ENCODE measurements at regions not wholly inside any gene's neighbourhood (a gene's known extent, or its start where the extent isn't known, plus 50 kb on each side); places are given as distances from the start of the nearest gene placed in this dataset.

DNA sequence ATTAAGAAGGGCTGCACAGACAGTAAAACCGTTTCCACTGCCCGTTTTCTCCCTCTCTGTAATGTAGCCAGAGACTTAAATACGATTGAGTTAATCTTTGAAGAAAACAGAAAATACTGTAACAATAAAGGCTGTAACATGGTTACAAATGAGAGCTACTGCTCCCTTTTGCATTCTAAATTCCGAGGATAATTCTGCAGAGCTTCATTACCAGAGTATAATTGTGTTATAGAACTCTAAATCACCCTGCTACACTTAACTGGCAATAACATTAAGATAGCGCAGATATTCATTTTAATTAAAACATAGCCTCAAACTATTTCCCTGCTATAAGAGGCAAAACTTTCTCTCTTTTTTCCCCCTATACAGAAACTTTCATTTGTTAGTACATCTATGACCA lies 283.7 kb upstream of the BRINP1 start:
- DNase-seq (ENCODE audit: low read depth in 2 of 2): no peak

DNA sequence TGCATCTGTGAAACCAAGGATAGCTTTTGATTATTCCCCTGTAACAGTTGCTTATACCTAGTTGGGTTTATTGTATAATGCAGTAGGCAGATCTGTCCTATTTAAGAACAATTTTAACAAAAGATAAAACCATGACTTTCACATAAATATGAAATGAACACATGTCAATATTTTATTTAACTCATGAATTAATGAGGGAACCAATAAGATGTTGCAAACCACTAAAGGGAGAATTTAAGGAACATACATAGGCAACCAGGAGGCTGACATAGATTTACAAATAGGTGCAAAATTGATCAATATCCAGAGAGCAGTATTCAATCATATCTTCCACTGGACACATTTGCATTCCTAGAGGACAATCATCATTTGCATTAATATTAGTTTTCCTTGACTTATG lies 280.0 kb upstream of the BRINP1 start:
- DNase-seq (ENCODE audit: low read depth in 2 of 2): no peak

DNA sequence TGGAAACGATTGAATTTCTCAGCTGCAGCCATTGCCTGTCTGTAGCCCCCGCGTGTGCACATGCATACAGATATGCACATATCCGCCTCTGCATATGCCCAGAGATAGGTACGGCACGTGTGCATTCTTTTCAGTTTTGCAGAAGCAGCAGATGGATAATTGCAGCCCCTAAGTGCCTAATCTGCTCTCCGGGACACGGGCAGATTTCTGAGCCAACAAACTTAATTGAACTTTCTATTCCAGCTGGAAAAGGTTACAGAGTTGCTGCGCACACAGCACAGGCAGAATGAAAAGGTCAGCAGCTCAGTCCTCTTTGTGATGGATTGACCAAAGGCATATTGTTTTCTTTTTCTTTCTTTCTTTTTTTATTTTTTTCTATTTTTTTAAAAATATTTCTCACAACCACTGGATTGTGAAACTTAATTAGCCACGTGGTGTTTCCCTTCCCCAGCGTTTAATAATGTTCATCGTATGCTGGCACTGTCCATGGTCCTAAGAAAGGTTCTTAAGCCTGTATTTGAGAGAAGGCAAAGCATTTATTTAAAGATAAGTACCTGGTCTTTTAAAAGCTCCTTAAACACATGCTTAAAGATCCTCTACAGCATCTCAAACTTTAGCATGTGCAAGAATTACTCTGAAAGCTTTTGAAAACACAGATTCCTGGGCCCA lies 270.2 kb upstream of the BRINP1 start:
- DNase-seq (ENCODE audit: low read depth in 2 of 2): peak in 1 of 2 donors; percentile 3

DNA sequence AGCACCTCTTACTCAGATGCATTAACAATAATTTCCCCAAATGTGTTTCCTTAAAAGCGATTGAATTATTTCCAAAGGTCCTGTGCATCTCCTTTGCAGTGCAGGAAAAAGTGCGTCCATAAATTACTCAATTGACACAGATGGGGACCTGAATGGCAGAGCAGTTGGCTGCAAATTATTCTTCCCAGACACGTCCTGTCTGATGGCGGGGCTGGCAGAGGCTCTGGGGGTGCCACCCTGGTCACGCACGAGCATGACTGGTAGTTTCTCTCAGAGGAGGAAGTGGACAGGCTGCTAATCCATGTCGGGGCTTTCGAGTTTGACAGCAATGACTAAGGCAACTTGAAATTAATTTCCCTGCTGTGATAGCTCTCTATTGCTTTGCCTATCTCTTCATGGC lies 264.8 kb upstream of the BRINP1 start:
- no peak for DNase-seq (ENCODE audit: low read depth in 2 of 2)

DNA sequence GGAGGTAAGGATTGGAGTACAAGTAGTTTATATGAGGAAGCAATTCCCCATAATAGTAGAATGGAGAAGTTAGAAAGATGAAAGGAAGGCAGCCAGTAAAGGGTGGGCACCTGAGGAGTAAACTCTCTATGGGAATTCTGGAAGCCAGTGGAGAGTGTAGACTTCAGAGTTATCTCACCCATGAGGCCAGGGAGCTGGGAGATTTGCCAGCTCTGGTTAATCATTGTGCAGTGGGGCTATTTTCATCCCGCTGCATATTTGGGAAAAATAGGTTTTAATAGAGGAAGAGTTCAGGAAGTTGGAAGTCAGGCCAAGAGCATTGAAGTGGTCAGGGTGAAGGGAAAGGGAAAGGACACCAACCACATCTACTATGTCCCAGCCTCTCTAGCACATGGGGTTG lies 242.3 kb upstream of the BRINP1 start:
- no peak for DNase-seq (ENCODE audit: low read depth in 2 of 2)

DNA sequence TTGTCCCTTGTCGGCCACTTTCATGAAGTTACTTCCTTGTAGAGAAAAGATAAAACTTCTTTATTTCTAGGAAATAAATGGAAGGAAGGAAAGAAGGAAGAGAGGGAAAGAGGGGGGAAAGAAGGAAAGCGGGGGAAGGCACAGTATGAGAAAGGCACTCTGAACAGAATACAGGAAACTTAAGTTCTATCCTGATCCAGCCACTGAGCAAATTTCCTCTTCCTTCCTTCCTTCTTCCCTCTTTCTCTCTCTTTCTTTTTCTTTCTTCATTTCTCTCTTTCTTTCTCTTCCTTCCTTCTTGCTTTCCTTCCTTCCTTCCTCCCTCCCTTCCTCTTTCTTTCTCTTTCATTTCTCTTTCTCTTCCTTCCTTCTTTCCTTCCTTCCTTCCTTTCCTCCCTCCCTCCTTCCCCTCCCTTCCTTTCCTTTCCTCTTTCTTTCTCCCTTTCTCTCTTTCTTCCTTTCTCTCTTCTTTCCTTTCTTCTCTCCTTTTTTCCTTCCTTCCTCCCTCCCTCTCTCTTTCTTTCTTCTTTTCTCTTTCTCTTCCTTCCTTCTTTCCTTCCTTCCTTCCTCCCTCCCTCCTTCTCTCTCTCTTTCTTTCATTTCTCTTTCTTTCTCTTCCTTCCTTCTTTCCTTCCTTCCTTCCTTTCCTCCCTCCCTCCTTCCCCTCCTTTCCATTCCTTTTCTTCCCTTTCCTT lies 240.2 kb upstream of the BRINP1 start:
- no peak for DNase-seq (ENCODE audit: low read depth in 2 of 2)

DNA sequence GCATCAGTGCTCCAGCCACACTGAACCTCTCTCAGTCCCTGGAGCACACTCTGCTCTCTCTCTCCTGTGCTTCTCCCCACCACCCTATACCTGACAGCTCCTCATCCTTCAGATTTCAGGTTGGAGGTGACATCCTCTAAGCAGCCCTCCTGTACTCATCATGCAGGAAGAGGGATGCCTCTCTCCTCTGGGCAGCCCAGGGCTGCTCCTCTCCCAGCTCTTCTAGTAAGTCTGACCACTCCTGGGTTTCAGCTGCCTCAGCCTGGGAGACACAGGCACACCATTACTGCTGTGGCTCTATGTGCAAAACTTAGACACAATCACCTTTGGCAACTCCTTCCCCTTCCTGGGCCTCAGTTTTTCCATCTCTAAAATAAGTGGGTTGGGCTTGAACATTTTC lies 232.4 kb upstream of the BRINP1 start:
- no peak for DNase-seq (ENCODE audit: low read depth in 2 of 2)

DNA sequence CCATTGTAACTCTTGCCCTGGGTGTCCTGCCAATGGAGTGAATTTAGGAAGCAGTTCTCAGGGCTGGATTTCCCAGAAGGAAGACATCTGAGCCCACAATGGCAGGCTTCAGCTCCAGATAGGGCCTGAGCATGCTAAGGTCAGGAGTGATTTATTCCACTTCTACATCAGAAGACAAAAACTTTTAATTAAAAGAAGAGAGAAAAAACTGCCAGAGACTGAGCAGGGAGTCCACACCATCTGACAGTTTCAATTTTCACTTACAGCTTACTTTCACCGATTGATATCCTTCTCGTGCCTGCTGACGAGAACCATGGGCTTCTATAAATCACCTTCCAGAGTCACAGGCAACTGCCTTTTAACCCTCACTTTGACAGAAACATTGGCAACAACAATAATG lies 228.3 kb upstream of the BRINP1 start:
- DNase-seq (ENCODE audit: low read depth in 2 of 2): no peak

DNA sequence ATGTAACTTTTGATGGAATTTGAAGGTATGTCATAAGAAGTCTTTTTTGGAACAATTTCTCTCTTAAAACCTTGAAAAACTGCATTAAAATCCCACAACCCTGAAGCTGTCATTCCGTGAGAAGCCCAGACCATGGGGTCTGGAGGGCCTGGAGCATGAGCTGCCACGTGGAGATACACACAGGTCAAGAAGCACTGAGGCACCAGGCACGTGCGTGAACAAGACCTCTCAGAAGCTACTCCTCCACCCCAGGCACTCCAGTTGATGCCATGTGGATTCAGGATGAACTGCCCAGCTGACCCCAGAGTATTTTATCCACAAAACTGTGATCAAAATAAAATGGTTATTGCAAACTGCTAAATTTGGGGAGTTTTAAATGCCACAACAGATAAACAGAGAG lies 227.5 kb upstream of the BRINP1 start:
- DNase-seq (ENCODE audit: low read depth in 2 of 2): no peak

DNA sequence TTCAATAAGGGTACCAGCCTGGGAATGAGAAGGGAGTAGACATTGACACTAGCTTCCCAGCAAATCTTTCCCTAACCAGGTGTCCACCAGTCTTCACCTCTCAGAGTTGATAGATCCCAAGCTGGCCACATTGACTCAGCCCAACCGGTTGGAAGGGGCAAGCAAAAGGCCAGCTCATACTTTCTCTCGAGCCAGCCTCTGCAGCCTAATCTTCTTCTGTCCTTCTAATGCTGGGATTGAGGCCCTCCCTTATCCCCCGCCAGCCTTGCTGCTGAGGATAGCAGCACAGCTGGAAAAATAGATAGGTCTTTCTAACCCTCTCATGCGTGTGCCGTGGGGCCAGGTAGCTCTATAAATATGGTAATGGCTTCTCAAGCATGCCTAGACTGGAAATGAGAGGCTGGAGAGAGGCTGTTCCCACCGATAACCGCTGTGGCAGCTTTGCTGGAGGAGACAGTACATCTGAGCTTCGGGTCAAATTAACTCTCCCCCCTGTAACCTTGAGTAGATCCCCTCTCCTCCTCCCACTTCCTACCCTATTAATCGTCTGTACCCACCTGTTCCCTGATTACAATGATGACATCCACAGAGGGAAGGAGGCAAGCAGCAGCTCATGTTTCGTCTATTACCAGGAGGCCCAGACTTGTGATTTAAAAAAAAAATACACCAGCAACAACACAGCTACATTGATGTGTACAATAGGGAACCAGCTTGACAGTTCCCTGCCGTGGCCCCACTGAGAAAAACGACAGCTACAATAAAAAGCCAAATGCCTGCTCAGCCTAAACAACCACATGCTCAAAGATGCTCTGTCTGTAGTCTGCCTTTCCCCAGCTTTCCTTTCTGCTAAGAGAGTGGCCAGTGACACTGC lies 219.9 kb upstream of the BRINP1 start:
- no peak for DNase-seq (ENCODE audit: low read depth in 2 of 2)

DNA sequence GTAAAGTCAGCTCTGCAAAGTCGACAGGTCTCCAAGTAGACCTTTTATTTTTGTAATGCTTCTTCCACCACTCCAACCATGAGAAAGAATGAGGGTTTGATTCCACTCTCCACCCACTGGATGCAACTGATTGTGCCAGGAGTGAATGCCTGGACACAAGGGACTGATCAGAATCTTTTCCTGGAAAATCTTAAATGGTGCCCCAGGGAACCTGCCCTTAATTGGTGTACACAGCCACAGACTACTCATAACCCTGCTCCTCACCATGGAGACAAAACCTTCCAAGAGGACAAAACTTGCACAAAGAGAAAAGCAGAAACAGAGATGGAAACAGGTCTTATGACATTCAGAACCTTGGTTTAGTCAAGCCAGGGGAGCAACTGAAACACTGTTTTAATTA lies 208.6 kb upstream of the BRINP1 start:
- no peak for DNase-seq (ENCODE audit: low read depth in 2 of 2)

DNA sequence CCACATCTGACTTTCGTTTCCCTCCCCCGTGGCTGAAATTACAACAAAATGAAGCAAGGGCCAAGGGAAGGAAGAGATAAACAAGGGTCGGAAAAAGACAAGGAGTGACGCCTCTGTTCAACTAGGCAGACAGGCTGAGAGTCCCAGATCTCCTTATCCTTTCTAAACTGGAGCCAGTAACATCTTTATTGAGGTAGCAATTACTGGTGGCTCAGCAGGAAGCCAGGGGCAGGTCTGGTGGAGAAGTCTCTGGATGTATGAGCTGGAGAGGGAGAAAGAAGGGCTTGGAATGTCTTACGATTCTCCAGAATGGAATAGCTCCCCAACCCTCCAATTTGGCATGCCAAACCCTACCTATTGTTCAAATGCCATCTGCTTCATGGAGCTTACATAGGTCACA lies 190.8 kb upstream of the BRINP1 start:
- DNase-seq (ENCODE audit: low read depth in 2 of 2): no peak

DNA sequence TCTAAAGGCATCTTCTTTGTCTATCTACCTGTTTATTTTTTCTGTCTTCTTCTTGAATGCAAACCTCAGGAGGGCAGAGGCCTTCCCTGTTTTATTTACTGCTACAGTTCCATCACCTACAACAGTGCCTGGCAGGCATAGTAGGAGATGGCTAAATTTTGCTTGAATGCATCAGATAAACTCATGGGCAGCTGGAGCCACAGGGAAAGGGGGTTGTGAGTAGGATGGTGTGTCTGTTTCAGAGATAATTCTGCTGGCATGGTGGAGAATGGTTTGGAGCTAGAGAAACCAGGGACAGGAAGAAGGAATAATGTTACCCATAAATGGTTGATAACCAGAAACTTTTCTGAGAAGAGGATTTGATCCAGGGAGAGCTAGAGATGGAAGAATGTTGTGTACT lies 189.8 kb upstream of the BRINP1 start:
- no peak for DNase-seq (ENCODE audit: low read depth in 2 of 2)

DNA sequence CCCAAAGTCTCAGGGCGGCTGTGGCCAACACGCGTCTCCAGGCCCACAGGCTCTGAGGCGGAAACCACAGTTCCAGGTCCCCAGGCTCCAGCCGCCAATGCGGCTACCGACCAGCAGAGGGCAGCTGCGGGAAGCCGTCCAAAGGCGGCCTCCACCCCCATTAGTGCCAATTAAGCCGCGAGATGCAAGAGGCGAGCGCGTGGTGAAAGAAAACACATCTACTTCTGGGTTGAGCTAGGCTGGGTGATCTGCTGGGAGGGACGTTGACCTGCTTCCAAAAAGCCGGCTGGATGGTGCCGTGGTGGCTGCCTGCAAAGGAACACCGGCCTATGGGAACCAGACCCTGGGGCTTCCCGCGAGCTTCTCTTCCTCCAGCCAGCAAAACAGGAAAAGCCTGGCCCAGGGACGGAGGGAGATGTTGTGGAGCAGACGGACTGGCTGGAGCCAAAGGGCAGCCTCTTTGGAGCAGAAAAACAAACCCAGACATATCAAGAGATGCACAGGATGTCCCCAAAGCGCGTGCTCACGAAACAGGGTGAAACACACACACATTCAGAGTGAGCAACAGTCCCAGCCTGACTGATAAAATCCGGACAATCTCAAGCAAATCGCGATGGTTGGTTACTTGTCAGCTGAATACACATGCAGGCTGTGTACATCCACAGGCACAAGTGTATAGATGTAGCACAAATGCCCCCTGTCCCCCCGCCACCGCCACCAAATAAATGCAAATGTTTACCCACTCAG lies 187.1 kb upstream of the BRINP1 start:
- DNase-seq (ENCODE audit: low read depth in 2 of 2): peak; percentile 82 to 90

DNA sequence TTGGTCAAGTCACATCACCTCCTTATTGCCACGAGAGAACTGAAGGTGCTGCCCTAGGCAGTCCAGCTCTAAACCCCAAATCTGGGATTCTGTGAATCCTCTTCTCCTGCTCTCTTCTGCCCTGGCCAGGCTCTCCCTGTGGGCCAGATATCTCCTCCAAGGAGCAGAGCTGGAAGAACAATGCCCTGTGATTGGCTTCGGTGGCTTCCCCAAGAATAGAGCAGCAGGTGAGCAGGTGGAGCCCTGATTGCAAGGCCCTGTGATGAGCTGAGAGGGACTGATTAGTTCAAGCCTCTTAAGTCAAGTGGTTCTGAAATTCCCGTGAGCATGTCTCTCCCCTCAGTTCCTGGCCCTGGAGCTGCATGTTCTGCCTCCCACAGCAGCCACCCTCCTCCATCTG lies 175.3 kb upstream of the BRINP1 start:
- no peak for DNase-seq (ENCODE audit: low read depth in 2 of 2)

DNA sequence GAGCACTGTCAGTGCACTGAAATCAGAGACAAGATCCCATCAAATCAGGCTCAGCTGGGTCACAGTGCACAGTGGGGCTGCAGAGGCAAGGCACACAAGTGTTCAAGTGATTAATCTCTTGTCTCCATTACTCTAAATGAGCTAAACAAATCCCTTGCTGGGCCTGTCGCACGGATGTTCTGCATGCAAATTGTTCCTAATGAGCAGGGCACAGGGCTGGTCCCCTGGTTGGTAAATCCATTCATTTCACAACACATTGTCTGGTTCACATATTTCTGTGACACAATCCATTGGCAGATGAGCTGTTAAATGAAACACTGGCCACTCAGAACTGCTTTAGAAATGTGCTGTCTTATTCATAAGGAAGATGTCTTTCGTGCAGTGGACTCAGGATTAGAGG lies 167.9 kb upstream of the BRINP1 start:
- no peak for DNase-seq (ENCODE audit: low read depth in 2 of 2)

DNA sequence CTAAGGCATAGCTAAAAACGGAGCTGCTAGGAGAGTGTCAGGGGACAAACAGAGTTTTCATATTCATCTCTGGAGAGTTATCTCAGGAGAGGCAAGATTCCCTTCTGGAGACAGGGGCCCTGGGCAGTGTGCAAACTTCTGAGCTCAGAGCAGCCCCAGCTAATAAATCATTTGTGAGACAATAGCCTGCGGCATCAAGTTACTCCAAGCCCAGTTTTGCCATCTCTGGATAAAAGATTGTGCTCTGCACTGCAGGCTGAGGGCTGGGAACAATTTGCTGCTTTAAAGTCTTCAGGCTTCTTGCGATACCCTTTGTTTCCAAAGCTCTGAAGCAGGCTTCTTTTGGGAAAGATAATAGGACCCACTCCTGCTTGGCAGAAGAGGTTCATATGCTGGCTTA lies 164.3 kb upstream of the BRINP1 start:
- no peak for DNase-seq (ENCODE audit: low read depth in 2 of 2)

DNA sequence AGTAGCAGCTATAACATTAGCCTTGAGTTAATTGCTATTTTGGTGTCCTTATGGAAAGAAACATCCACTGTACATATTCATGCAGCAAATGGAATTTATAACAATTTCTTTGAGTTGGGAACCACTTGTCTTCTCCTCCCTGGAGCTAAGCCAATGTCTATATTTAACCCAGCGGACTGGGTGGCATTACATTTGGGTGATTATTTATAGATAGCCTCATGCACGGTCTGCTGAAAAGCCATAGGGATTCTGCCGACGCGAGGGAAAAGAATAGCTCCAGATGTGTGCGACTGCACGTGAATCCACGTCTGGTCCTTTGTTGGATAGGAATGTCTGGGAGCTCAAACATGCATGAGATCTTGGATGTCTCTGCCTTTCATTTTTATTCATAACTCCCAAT lies 157.5 kb upstream of the BRINP1 start:
- no peak for DNase-seq (ENCODE audit: low read depth in 2 of 2)

DNA sequence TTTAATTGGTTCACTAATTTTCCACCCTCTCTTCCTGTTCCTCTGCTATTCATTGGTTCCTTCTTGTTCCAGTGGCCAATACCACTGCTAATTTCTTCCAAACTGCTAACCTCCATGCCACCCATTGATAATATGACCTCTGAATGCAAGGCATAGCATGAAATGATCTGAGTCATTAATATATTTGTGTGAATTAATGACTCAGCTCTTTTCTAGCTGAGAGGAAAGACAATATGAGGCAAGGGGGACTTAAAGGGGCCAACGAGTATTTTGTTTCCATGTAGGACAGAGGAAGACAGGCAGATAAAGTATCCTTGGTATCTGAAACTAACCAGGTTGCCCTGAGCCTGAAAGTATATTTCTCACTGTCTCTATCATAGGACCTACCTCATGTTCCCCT lies 154.3 kb upstream of the BRINP1 start:
- DNase-seq (ENCODE audit: low read depth in 2 of 2): no peak

DNA sequence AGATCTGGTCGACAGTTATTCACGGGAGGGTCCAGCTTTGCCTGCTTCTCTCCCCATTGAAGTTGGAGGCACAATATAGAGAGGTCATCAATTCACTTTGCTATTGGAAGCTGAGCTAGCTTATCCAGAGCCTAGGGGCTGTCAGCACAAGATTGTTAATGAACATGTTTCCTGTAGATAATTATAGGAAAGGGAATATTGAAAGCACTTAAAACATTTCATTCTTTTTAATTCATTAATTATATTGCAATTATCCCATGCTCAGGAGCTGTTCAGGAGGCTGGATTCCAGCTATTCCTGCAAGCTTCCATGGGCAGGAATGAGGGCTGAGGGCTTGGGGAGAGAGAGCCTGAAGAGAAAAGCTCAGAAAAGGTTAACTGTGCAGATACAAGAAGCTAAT lies 153.1 kb upstream of the BRINP1 start:
- DNase-seq (ENCODE audit: low read depth in 2 of 2): no peak

DNA sequence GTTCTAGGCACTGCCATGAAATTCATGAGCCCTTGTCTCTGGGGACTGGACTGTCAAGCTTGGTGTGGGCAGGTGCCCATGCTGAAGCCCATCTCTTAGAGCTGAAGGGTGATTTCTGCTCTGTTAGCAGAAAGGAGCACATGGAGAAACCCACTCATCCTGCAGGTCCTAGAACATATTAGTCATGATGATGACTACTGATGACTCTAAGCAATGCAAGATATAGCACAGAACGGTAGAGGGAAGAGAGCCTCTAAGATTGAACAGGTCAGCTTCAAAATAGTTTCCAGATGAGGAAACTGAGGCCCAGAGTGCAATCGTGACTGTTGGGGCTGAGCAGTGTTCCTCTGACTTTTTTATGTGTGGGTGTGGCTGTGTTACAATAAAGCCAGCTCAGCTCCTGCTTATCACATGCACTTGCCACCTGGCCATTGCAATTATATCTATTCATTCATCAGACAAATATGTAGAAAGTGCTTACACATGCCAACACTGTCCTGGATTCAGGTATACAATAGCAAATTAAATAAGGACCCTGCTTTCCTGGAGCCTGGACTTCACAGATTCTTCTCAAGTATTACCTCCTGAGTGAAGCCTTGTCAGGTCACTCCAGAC lies 140.2 kb upstream of the BRINP1 start:
- DNase-seq (ENCODE audit: low read depth in 2 of 2): no peak

DNA sequence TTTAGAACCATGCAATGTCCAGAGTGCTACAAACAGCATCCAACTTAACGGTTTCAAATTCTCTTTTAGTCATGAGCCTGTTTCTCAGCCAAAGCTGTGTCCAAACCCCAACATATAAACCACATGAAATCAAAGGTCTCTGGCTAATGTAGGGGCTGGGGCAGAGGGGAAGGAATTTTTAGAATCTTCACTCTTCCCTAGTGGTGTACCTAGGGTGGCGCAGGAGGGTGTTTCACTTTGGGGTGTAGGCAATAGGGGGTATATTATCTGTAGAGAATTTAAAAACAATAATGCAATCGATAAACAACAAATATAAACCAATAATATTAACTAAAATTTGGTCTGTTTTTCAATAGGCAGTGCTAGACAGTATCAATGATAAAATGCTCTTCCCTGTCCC lies 132.1 kb upstream of the BRINP1 start:
- DNase-seq (ENCODE audit: low read depth in 2 of 2): no peak

All from dermis microvascular lymphatic vessel endothelial cell (primary cell).